ENCODE measurements at regions not wholly inside any gene's neighbourhood (a gene's known extent, or its start where the extent isn't known, plus 50 kb on each side); places are given as distances from the start of the nearest gene placed in this dataset.

DNA sequence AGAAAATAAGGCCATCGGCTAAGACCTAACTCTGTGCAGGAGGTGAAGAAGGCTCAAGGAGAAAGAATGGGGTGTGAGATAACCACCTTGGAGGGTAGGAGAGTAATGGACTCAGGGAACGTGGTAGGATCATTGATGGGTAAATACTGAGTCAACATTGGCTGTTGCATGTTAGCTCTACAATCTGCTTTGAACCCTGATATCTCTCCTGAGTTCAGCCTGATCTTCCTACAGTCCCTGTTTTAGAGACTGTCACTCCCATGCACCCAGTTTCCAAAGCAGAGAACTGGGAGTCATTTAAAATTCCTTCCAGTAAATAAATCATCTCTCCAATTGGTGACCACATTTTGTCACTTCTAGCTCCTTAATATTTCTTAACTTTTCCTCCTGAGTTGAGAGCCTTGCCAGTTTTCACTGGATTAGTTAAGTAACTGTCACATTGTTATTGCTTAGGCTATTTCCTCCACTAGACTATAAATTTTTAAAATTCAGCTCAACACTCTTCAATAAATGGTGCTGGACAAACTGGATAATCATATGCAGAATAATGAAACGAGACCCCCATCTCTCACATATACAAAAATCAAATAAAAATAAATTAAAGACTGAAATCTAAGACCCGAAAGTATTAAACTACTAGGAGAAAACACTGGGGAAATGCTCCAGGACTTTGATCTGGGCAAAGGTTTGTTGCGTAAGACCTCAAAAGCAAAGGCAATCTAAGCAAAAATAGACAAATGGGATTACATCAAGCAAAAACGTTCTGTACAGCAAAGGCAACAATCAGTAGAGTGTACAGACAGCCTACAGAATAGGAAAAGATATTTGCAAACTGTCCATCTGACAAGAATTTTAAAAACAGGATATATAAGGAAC is 138.9 kb upstream of the TMEM170B start (continued):
- TF ChIP-seq, protein P1, sequence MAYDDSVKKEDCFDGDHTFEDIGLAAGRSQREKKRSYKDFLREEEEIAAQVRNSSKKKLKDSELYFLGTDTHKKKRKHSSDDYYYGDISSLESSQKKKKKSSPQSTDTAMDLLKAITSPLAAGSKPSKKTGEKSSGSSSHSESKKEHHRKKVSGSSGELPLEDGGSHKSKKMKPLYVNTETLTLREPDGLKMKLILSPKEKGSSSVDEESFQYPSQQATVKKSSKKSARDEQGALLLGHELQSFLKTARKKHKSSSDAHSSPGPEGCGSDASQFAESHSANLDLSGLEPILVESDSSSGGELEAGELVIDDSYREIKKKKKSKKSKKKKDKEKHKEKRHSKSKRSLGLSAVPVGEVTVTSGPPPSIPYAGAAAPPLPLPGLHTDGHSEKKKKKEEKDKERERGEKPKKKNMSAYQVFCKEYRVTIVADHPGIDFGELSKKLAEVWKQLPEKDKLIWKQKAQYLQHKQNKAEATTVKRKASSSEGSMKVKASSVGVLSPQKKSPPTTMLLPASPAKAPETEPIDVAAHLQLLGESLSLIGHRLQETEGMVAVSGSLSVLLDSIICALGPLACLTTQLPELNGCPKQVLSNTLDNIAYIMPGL (CRISPR knock-in tag; IDR thresholded peaks at IDR 0.05; ENCODE audit: borderline replicate concordance in 1 of 2, low read depth in 1 of 2): 0 out of 4 replicates have a peak, but pooled peaks of 1 of the 2 experiments have one; percentile 11
- TF ChIP-seq, protein P2, sequence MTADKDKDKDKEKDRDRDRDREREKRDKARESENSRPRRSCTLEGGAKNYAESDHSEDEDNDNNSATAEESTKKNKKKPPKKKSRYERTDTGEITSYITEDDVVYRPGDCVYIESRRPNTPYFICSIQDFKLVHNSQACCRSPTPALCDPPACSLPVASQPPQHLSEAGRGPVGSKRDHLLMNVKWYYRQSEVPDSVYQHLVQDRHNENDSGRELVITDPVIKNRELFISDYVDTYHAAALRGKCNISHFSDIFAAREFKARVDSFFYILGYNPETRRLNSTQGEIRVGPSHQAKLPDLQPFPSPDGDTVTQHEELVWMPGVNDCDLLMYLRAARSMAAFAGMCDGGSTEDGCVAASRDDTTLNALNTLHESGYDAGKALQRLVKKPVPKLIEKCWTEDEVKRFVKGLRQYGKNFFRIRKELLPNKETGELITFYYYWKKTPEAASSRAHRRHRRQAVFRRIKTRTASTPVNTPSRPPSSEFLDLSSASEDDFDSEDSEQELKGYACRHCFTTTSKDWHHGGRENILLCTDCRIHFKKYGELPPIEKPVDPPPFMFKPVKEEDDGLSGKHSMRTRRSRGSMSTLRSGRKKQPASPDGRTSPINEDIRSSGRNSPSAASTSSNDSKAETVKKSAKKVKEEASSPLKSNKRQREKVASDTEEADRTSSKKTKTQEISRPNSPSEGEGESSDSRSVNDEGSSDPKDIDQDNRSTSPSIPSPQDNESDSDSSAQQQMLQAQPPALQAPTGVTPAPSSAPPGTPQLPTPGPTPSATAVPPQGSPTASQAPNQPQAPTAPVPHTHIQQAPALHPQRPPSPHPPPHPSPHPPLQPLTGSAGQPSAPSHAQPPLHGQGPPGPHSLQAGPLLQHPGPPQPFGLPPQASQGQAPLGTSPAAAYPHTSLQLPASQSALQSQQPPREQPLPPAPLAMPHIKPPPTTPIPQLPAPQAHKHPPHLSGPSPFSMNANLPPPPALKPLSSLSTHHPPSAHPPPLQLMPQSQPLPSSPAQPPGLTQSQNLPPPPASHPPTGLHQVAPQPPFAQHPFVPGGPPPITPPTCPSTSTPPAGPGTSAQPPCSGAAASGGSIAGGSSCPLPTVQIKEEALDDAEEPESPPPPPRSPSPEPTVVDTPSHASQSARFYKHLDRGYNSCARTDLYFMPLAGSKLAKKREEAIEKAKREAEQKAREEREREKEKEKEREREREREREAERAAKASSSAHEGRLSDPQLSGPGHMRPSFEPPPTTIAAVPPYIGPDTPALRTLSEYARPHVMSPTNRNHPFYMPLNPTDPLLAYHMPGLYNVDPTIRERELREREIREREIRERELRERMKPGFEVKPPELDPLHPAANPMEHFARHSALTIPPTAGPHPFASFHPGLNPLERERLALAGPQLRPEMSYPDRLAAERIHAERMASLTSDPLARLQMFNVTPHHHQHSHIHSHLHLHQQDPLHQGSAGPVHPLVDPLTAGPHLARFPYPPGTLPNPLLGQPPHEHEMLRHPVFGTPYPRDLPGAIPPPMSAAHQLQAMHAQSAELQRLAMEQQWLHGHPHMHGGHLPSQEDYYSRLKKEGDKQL (CRISPR knock-in tag; IDR thresholded peaks at IDR 0.05; ENCODE audit: low read depth): peak; percentile 72; the same call in 1 of the 2 replicates
- TF ChIP-seq ZSCAN29 (CRISPR knock-in tag; conservative IDR thresholded peaks at IDR 0.05) (peak; percentile 65; the same call in 1 of the 2 replicates), ZMYM4 (CRISPR knock-in tag; IDR thresholded peaks at IDR 0.05) (peak; percentile 72), HOXA3 (CRISPR knock-in tag; IDR thresholded peaks at IDR 0.05) (peak; percentile 71), ZNF343 (CRISPR knock-in tag; IDR thresholded peaks at IDR 0.05) (0 out of 2 replicates have a peak, but pooled peaks have one; percentile 21), KAT8 (CRISPR knock-in tag; IDR thresholded peaks at IDR 0.05) (peak; percentile 78), SOX13 (IDR thresholded peaks at IDR 0.05) (peak; percentile 64; the same call in 1 of the 2 replicates), SOX13 (CRISPR knock-in tag; conservative IDR thresholded peaks at IDR 0.05 in 1 of 2, IDR thresholded peaks at IDR 0.05 in 1 of 2) (peak in 1 of 2 experiments; percentile 94; a peak in 2 of 4 replicates), SATB2 (CRISPR knock-in tag; IDR thresholded peaks at IDR 0.05) (no peak), TOPORS (CRISPR knock-in tag; IDR thresholded peaks at IDR 0.05) (peak; percentile 45; the same call in 1 of the 2 replicates), ZNF703 (CRISPR knock-in tag; IDR thresholded peaks at IDR 0.05; ENCODE audit: borderline replicate concordance) (no peak)
- TF ChIP-seq, protein P3, sequence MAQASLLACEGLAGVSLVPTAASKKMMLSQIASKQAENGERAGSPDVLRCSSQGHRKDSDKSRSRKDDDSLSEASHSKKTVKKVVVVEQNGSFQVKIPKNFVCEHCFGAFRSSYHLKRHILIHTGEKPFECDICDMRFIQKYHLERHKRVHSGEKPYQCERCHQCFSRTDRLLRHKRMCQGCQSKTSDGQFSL (CRISPR knock-in tag; IDR thresholded peaks at IDR 0.05): no peak
- TF ChIP-seq, protein P4, sequence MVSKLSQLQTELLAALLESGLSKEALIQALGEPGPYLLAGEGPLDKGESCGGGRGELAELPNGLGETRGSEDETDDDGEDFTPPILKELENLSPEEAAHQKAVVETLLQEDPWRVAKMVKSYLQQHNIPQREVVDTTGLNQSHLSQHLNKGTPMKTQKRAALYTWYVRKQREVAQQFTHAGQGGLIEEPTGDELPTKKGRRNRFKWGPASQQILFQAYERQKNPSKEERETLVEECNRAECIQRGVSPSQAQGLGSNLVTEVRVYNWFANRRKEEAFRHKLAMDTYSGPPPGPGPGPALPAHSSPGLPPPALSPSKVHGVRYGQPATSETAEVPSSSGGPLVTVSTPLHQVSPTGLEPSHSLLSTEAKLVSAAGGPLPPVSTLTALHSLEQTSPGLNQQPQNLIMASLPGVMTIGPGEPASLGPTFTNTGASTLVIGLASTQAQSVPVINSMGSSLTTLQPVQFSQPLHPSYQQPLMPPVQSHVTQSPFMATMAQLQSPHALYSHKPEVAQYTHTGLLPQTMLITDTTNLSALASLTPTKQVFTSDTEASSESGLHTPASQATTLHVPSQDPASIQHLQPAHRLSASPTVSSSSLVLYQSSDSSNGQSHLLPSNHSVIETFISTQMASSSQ (IDR thresholded peaks at IDR 0.05; ENCODE audit: low read depth): peak; percentile 78
- TF ChIP-seq, protein P4 (CRISPR knock-in tag; IDR thresholded peaks at IDR 0.05; ENCODE audit: borderline replicate concordance): peak; percentile 52; the same call in 1 of the 2 replicates

Data from HepG2 (cell line).